Activated naive CD4-positive, alpha-beta T cell treated with anti-CD3 and anti-CD28 coated beads, Interleukin-2, amount 50 U/mL, for 72 hours (primary cell): ENCODE measurements at regions not wholly inside any gene's neighbourhood (a gene's known extent, or its start where the extent isn't known, plus 50 kb on each side); places are given as distances from the start of the nearest gene placed in this dataset.

Source experiments
- ATAC-seq, 2 donors: fragments of 150-1000 bp; cut with Tn5 transposase; 2 replicates each; pipeline ENCODE4 v1.10.0; 2021; ENCODE audit warnings: mild to moderate bottlenecking in 2 of 2, moderate library complexity in 2 of 2
- DNase-seq, 2 donors: peaks; one replicate each; pipeline ENCODE4 v3.0.0; 2021 to 2022; ENCODE audit warnings: low spot score in 2 of 2
- H3K27ac Mint-ChIP-seq, 2 donors: one replicate each; pipeline ENCODE4 v1.8.0; 2022; ENCODE audit warnings: mild to moderate bottlenecking in 2 of 2, mixed read lengths in 2 of 2
- H3K36me3 Mint-ChIP-seq, 2 donors: one replicate each; pipeline ENCODE4 v1.8.0; 2022; ENCODE audit warnings: mixed read lengths in 2 of 2
- H3K9me3 Mint-ChIP-seq, 2 donors: one replicate each; pipeline ENCODE4 v1.8.0; 2022; ENCODE audit warnings: mixed read lengths in 2 of 2

DNA sequence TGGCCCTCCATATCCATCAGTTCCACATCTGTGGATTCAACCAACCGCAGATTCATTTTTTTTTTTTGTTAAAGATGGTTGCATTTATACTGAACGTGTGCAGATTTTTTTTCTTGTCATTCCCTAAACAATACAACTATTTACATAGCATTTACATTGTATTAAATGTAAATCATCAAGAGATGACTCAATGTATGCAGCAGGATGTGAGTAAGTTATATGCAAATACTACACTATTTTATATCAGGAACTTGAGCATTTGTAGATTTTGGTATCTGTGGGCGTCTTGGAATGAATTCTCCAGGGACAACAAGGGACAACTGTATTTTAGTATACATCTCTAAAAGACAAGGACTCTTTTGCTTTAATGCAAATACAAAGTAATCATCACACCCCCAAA lies 299.2 kb upstream of the ZNF608 start:
- H3K27ac Mint-ChIP-seq = no peak overlapping the region
- H3K36me3 Mint-ChIP-seq = no peaks in the 10 kb centered on the region
- no peak for DNase-seq
- H3K9me3 Mint-ChIP-seq = peaks cover 0 to 5% of the 10 kb centered on the region in 2 donors
- ATAC-seq = no peak

DNA sequence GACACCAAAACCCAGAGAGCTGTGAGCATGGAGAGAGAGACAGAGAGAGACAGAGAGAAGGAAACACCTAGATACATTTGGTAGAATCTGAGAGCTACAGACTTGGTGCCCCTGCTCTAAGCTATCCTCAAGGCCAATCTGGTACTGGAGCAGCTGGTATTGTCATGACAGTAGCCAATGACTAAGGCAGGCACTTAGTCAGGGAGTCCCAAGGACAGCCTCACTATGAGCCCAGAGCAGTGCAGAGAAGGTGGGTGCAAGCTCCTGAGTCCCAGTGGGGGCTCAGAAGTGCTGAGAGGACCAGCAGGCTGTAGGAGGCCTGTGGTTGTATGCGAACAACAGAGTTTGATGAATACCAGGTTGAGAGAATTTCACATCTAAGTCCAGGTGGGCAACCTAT lies 300.4 kb upstream of the ZNF608 start:
- Mint-ChIP-seq H3K9me3 (peaks cover 0 to 5% of the 10 kb centered on the region in 2 donors), H3K36me3 (no peaks in the 10 kb centered on the region), H3K27ac (peak overlapping the region in 1 of 2 donors; percentile 5)
- ATAC-seq = no peak
- no peak for DNase-seq

DNA sequence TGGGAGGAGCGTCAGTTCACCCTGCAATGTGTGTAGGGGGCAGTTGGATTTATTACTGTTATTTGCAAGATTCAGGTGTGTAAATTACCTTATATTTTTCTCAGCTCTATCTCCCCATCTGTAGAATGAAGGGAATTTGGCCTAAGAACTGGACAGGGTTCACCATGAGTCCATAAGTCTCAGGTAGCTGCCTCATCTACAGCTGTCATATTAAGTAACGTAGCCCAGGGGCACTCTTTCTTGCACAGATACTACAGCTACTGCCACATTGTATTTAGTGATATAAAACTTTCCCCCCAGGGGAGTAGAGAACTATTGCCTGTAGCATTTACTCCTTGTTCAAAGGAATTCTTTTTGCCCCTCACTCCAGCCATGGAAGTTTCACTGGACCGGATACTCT lies 301.4 kb upstream of the ZNF608 start:
- ATAC-seq (no peak), DNase-seq (no peak)
- peaks cover 0 to 5% of the 10 kb centered on the region in 2 donors for H3K9me3 Mint-ChIP-seq
- H3K27ac Mint-ChIP-seq = no peak overlapping the region
- H3K36me3 Mint-ChIP-seq = no peaks in the 10 kb centered on the region

DNA sequence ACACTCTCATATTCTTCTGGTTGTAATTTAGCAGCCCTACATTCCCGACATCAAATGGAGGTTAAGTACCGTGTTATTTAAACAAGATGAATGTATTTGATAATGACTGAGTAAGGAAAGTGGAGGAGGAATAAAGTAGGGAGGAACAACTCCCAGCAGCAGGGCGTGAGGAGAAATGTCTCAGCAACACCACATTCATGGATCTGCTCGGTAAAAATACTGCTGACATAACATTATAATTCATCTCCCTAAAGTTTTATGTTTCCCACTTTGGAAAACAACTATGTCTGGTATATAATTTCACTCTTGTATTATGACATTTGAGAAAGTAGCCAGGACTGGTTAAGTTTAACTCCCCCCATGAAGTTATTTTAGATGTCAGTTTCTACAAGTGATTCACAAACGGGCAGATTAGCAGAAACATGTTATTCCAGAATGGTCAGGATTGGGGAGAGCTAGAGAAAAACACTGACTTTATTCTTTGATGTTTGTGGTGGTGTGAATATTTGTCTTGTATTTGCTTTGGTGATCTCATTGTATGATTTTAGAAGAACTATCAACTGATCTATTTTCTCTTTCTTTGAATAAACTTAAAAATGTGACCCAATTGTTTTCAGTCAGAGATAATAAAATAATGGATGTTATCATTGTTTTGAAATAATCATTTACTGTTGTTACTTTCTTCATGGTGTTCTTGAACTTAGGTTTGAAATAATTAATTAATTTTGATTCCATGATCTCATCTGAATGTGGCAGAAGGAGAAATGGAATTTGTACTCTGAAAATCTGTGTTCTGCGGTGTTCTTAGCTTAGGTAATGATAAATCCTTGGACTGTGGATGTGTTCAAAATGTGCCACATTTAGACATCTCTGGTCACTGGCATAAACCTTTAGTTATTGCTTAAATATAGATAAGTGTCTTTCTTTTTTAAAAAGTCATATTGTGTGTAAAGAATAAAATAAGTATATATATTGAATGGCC lies 303.6 kb upstream of the ZNF608 start:
- ATAC-seq (no peak), DNase-seq (no peak)
- H3K36me3 Mint-ChIP-seq = no peaks in the 10 kb centered on the region
- no peak overlapping the region for H3K27ac Mint-ChIP-seq
- H3K9me3 Mint-ChIP-seq = peaks cover 4 to 5% of the 10 kb centered on the region in 2 donors

DNA sequence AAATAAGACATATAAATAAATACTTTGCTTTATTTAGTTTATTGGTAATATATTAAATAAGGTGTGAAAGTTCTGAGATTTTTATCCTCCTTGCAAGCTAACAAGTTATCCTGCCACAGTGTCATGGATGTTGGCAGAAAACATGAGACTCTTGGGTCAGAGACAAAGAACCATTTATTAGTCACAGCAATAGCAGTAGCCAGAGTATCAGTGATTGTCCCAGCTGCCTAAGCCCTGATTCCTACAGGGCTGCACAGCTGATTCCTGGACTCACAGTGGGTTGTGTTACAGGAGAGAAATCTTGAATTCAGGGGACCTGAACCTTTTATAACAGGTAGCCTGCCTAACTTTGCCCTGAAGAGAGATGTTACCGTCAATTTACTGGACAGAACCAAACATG lies 304.5 kb upstream of the ZNF608 start:
- ATAC-seq (no peak), DNase-seq (no peak)
- H3K36me3 Mint-ChIP-seq = no peaks in the 10 kb centered on the region

DNA sequence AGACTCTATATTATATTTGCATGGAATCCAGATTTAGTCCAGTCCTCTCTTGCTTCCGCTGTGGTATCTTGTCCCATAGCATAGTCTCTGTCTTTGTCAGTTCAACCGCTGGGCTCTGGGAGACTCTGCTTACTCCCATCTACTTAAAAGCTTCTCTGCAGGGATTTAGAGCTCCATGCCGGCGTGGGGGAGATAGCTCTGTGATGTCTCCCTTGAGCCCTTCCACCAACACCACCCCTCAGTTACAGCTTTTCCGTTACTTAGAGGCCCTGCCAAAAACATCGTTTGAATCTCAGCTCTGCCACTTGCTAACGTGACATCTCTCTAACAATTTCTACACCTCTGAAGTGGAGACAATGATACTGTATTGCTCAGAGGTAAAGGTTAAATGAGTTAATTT lies 306.1 kb upstream of the ZNF608 start:
- no peaks in the 10 kb centered on the region for H3K36me3 Mint-ChIP-seq

More for the DNA sequence above, 304.5 kb upstream of the ZNF608 start:
- Mint-ChIP-seq H3K9me3 (peaks cover 4 to 5% of the 10 kb centered on the region in 2 donors), H3K27ac (no peak overlapping the region)

DNA sequence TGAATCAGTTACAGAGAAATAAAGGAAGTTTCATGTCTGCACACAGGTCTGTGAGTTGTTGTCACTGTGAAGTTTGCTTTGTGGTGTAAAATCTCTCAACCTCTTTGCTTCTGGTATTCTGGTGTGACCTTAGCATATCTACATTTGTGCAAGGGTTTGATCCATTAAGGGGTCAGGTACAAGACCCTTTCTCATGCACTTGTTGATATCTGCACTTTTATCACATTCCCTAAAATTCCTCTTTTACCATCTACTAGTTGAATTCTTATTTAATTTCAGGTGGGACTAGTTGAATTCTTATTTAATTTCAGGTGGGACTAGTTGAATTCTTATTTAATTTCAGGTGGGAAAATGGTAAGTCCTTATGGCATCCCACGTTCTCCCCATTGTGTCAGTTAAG lies 306.7 kb upstream of the ZNF608 start:
- Mint-ChIP-seq H3K36me3 (no peaks in the 10 kb centered on the region), H3K27ac (no peak overlapping the region), H3K9me3 (peaks cover 0 to 4% of the 10 kb centered on the region in 2 donors)
- no peak for DNase-seq
- ATAC-seq = no peak

More for the DNA sequence above, 306.1 kb upstream of the ZNF608 start:
- ATAC-seq = no peak
- Mint-ChIP-seq H3K27ac (no peak overlapping the region), H3K9me3 (peaks cover 0 to 4% of the 10 kb centered on the region in 2 donors)
- DNase-seq = no peak

DNA sequence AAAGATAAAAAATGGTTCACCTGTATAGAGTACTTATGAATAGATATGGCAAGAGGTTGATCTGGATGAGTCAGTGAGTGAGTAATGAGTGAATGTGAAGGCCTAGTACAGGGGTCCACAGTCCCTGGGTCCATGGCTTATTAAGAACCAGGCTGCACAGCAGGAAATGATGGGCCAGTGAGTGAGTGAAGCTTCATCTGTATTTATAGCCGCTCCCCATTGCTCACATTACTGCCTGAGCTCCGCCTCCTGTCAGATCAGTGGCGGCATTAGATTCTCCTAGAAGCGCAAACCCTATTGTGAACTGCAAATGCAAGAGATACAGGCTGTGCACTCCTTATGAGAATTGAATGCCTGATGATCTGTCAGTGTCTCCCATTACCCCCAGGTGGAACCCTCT lies 307.7 kb upstream of the ZNF608 start:
- Mint-ChIP-seq H3K36me3 (no peaks in the 10 kb centered on the region), H3K9me3 (peaks cover 0 to 4% of the 10 kb centered on the region in 2 donors), H3K27ac (no peak overlapping the region)
- ATAC-seq = no peak
- no peak for DNase-seq

DNA sequence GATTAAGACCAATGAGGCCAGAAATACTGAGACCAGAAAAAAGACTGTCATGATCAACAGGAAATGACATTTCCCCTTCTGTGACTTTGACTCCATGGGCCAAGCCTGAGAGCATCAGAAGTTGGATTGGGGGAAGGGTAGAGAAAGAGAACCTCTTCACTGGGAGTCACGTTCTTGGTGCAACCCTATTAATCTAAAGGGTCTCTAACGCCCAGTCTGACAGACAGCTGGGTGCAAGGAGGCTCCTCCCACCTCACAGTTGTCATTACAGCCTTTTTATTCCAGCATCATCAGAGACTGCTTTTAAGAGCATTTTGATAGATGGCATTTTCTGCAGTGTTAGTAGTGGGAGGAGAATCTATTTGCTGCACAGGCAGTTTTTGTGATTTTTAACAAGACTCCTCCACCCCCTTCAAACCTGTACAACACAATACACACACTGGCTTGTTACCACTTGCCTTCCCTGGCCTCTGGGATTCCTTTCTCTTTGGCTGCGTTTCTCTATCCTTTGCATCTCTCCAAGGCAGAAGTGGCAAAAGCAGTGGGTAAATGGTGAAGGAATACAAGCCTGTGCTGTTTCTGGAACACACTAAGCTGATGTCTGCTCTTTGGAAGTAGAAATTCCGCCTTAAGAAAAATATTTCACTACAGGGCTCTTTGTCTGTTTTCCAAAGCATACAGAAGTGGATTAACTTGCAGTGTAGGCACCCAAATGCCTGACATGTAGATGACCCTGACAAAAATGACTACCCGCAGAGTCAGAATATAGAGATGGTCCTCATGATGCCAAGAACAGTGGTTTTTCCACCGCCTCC lies 310.4 kb upstream of the ZNF608 start:
- no peak overlapping the region for H3K27ac Mint-ChIP-seq
- H3K36me3 Mint-ChIP-seq = no peaks in the 10 kb centered on the region
- DNase-seq (no peak), ATAC-seq (no peak)
- peaks cover 6 to 10% of the 10 kb centered on the region in 2 donors for H3K9me3 Mint-ChIP-seq

DNA sequence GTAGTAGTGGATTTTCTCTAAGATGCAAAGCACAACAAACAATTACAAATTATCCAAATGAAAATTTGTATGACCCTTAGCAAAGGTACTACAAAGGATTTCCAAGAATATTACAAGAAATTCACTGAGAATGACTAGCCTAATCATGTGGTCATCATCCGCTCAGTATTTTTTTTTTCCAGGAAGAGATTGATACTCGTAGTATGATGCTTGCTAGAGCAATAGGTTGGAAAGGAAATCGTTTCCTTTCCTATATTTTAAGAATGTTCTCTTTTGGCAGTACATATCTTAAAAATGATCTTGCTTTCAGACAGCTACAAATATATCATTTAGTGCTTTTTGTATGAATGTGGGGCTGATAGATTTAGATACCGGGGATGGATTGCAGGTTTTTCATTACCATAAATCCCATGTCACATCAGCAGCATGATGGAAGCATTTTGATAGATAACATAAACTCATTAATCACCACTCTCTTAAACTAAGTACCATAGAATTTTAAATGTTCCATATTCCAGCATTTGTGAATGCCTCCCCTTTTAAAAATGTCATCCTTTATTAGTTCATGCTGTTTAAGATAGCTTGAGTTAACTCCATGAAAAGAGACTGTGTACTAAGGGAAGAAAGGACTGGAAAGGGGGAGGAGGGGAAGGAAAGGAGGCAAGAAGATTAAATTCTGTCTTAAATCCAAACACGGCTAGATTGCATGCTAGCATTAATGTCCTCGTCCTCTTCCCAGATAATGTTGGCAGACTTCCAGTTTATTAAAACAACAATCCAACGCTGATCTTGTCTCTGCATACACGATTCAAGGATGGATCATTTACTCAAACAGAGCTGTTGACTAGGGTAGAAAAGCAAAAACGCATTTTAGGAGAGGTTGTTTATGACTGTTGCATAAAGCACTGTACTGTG lies 311.7 kb upstream of the ZNF608 start:
- H3K9me3 Mint-ChIP-seq = peaks cover 6 to 12% of the 10 kb centered on the region in 2 donors
- no peaks in the 10 kb centered on the region for H3K36me3 Mint-ChIP-seq
- no peak overlapping the region for H3K27ac Mint-ChIP-seq
- ATAC-seq (no peak), DNase-seq (no peak)

DNA sequence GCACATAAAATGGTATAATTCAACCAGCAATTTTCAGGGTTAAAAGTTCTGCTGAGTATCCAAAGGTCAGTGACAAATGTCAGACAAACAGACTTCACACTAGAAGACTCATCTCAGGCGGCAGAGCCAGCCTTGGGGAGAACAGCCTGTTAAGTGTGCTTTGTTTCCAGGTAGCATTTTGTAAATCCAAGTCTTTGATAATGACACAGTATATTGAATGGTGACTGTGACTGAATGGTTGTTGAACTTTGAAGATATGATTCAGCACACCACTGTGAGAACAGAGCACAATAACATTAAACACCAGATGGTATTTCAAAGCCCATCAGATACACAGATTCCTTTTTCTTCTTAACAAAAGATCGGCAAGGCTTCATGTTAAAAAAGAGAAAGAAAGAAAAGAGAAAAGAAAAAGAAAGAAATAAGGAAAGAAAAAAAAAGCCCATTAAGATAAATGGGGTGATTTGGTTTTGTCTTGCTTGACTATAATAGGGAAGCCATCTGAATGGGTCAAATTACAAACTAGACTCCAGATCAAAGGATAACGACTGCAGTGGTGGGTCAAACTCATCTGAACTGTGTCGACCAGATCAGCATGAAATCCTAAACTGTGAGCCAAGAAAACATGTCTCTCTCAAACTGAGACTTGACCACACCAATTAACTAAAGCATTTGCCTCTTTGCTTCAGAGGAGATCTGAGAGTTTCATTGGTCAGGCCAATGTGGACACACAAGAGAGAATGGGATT lies 313.0 kb upstream of the ZNF608 start:
- DNase-seq (no peak), ATAC-seq (no peak)
- Mint-ChIP-seq H3K36me3 (no peaks in the 10 kb centered on the region), H3K27ac (no peak overlapping the region), H3K9me3 (peaks cover 6 to 11% of the 10 kb centered on the region in 2 donors)

DNA sequence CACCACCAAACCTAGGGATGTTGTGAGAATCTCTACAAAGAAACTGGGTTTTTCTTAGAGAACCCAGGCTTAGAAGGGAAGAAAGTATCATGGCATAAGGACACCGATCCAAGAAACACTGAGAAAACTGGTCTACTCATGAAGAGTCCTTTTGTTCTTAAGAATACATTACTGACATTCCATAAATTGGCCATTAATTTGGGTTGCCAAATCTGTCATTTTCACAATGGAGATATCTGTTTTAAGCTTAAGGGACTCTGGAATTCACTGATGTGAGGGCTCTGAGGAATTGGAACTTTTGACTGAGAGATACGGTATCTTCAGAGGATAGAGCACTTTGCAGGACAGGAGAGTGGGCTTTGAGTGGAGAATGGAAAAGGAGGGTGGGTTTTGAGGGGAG lies 315.3 kb upstream of the ZNF608 start:
- no peak for ATAC-seq
- DNase-seq = no peak
- Mint-ChIP-seq H3K36me3 (no peaks in the 10 kb centered on the region), H3K9me3 (peaks cover 6 to 11% of the 10 kb centered on the region in 2 donors), H3K27ac (no peak overlapping the region)

DNA sequence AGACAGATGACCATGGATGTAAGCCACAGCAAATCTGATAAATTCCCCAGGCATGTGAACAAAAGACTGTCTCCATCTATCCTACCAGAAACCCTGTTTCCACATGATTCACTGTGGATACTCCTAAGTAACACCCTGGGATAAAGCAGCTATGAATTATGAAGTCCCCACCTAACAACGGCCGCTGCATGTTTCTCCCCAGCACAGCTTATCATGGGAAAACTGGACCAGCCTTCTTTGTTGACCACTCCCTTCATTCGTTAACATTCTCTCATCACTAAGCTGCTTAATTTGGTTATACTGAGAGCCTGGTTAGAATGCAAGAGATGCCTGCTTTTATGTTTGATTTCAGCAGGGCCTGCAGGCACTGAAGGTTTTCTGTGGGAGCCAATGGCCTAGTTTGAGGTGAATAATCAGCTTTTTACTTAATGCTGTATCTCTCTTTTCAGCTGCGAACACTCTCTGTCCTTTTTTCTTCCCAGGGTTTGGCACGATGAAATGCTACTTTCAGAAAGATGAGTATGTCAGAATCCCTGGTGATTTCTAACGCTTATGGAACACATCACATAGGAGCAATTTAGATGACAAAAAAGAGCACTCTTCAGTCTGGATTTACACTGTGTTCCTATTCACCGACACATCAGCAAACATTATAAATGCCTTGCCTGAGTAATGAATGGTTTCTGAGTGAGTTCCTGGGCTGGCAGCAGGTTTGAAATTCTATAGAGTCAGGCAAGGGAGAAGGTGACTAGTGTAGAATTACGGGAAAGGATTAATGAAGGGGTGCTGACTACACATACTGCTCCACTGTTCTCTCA lies 318.4 kb upstream of the ZNF608 start:
- no peak for DNase-seq
- H3K9me3 Mint-ChIP-seq = peaks cover 7 to 13% of the 10 kb centered on the region in 2 donors
- peaks cover 0 to 6% of the 10 kb centered on the region in 2 donors for H3K36me3 Mint-ChIP-seq

DNA sequence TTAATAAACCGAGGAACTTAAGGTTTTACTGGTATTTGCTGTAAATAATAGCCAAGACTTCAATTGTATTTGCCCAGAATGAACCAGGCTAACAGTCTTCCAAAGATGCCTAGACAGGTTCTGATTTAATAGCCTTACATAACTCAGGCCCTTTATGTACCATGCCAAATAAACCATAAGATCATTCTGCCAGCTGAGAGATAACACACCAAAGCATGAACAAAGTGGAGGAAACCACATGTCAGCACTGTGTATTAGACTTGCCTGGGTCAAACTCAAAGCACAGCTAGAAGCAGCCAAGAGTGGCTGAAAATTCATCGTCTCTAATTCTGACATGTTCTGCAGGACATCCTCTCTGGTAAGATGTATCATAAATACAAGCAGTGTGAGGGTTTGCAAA lies 319.3 kb upstream of the ZNF608 start:
- DNase-seq (no peak), ATAC-seq (no peak)
- Mint-ChIP-seq H3K27ac (no peak overlapping the region), H3K36me3 (peaks cover 0 to 8% of the 10 kb centered on the region in 2 donors), H3K9me3 (peaks cover 7 to 14% of the 10 kb centered on the region in 2 donors)

More for the DNA sequence above, 318.4 kb upstream of the ZNF608 start:
- ATAC-seq = no peak
- H3K27ac Mint-ChIP-seq = no peak overlapping the region

DNA sequence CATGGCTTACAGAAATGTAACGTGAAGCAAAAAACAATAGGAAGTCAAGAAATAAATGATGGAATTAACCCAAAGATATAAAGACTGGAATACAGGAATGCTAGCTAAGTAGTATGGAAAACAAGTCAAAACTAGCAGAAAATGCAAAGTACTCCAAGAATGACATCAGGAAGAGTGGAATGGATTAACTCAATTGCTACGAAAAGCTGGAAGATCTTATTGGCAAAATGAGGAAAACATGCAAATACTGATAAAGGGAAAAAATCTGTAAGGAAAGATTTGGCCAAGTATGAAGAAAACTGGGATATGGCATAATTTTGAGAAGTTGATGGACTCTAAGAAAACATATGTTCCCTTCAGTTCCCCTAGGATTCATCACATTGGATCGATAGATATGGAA lies 324.5 kb upstream of the ZNF608 start:
- no peak overlapping the region for H3K27ac Mint-ChIP-seq
- H3K36me3 Mint-ChIP-seq = peaks cover 0 to 14% of the 10 kb centered on the region in 2 donors
- DNase-seq = no peak
- H3K9me3 Mint-ChIP-seq = peaks cover 25 to 26% of the 10 kb centered on the region in 2 donors
- no peak for ATAC-seq
